Activated naive CD4-positive, alpha-beta T cell treated with anti-CD3 and anti-CD28 coated beads, Interleukin-2, amount 50 U/mL, for 24 hours (primary cell): ENCODE measurements at regions not wholly inside any gene's neighbourhood (a gene's known extent, or its start where the extent isn't known, plus 50 kb on each side); places are given as distances from the start of the nearest gene placed in this dataset.

Experiments used
- H3K27ac Mint-ChIP-seq: one replicate; pipeline ENCODE4 v1.8.0; 2021; ENCODE audit warnings: mild to moderate bottlenecking, mixed read lengths
- H3K27me3 Mint-ChIP-seq: one replicate; pipeline ENCODE4 v1.8.0; 2021; ENCODE audit warnings: mixed read lengths
- H3K36me3 Mint-ChIP-seq: one replicate; pipeline ENCODE4 v1.8.0; 2021; ENCODE audit warnings: mixed read lengths
- H3K4me1 Mint-ChIP-seq: one replicate; pipeline ENCODE4 v1.8.0; 2021; ENCODE audit warnings: mixed read lengths
- H3K4me3 Mint-ChIP-seq: one replicate; pipeline ENCODE4 v1.8.0; 2021; ENCODE audit warnings: mild to moderate bottlenecking, mixed read lengths
- H3K9me3 Mint-ChIP-seq: one replicate; pipeline ENCODE4 v1.8.0; 2021; ENCODE audit warnings: mixed read lengths

- Mint-ChIP-seq H3K36me3 (no peaks in the 10 kb centered on the region), H3K4me1 (no peaks in the 10 kb centered on the region), H3K27ac (no peak overlapping the region), H3K4me3 (no peak overlapping the region), H3K27me3 (peaks cover 7% of the 10 kb centered on the region), H3K9me3 (no peaks in the 10 kb centered on the region)
These were observed 513.9 kb downstream of the GATA3 start for GRCh38 chr10:8568401-8568800.

DNA sequence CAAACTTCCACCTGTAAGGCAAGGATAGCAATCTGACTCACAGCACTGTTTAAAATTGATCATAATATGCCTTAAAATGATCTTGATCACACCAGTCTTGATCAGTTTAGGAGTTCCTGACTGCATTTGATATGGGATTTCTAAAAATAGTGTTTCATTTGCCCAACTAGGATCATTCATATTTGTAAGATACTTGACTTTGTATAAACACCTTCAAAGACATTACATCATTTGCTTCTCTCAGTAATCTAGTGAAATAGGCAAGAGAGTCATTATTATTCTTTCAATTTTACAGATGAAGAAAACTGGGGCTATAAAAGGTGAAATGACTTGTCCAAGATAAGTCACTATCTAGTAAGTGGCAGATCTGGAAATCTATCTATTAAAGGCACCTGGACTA lies 521.1 kb downstream of the GATA3 start:
- no peak overlapping the region for H3K4me3 Mint-ChIP-seq
- no peak overlapping the region for H3K27ac Mint-ChIP-seq

DNA sequence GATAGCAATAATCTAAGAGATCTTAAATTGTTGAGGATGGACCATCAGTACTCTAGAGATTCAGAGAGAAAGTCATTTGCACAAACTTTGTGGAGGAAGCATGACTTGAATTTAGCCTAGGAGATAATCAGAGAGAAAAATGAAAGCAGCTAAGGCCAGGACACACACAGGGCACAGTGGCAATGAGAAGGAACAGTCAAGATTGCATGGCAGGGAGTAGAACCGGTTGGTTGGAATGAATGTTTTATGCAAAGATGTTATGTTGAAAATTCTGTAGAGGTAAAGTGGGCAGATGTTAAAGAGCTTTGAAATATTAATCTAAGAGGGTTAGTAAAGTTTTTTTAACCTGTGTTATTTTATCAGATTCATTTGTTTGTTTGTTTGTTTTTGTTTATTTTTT lies 521.8 kb downstream of the GATA3 start:
- no peaks in the 10 kb centered on the region for H3K36me3 Mint-ChIP-seq
- no peak overlapping the region for H3K27ac Mint-ChIP-seq
- H3K9me3 Mint-ChIP-seq: no peaks in the 10 kb centered on the region
- no peaks in the 10 kb centered on the region for H3K4me1 Mint-ChIP-seq
- H3K4me3 Mint-ChIP-seq: no peak overlapping the region
- peaks cover 17% of the 10 kb centered on the region for H3K27me3 Mint-ChIP-seq

More for the DNA sequence above, 521.1 kb downstream of the GATA3 start:
- peaks cover 19% of the 10 kb centered on the region for H3K27me3 Mint-ChIP-seq
- no peaks in the 10 kb centered on the region for H3K4me1 Mint-ChIP-seq
- H3K36me3 Mint-ChIP-seq: no peaks in the 10 kb centered on the region
- H3K9me3 Mint-ChIP-seq: no peaks in the 10 kb centered on the region

DNA sequence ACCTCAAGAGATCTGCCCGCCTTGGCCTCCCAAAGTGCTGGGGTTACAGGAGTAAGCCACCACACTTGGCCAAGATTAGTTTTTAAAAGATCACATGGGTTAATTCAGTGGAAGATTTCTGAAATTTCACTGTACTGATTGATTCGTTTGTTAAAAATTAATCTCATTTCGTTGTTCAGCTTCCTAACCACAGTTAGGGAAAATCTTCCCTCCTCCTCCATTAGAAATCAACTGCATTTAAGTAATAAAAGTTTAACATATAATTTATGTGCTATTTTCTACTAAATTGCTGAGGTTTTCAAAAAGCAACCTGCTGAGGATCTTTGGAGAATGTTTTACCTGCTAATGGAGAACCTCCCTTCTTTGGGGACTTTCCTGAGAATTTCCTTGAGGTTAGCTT lies 522.4 kb downstream of the GATA3 start:
- Mint-ChIP-seq H3K36me3 (no peaks in the 10 kb centered on the region), H3K27ac (no peak overlapping the region), H3K4me3 (no peak overlapping the region), H3K4me1 (no peaks in the 10 kb centered on the region), H3K9me3 (no peaks in the 10 kb centered on the region), H3K27me3 (peaks cover 13% of the 10 kb centered on the region)

GRCh38 chr10:8577686-8578085 lies 523.2 kb downstream of the GATA3 start:
- Mint-ChIP-seq H3K9me3 (no peaks in the 10 kb centered on the region), H3K27ac (no peak overlapping the region), H3K27me3 (peaks cover 13% of the 10 kb centered on the region), H3K4me3 (no peak overlapping the region), H3K4me1 (no peaks in the 10 kb centered on the region), H3K36me3 (no peaks in the 10 kb centered on the region)

GRCh38 chr10:8581521-8582225 lies 527.2 kb downstream of the GATA3 start:
- no peaks in the 10 kb centered on the region for H3K27me3 Mint-ChIP-seq
- no peak overlapping the region for H3K4me3 Mint-ChIP-seq
- H3K4me1 Mint-ChIP-seq: no peaks in the 10 kb centered on the region
- no peaks in the 10 kb centered on the region for H3K9me3 Mint-ChIP-seq
- H3K36me3 Mint-ChIP-seq: no peaks in the 10 kb centered on the region
- no peak overlapping the region for H3K27ac Mint-ChIP-seq

DNA sequence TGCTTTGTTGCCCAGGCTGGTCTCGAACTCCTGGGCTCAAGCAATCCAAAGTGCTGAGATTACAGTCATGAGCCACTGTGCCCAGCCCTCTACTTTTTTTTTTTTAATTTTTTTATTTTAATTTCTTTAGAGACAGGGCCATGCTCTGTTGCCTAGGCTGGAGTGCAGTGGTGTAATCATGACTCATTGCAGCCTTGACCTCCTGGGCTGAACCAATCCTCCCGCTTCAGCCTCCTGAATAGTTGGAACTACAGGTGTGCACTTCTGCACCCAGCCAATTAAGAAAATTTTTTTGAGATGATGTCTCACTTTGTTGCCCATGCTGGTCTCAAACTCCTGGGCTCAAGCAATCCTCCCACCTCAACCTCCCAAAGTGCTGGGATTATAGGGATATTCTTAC lies 528.6 kb downstream of the GATA3 start:
- H3K4me1 Mint-ChIP-seq: no peaks in the 10 kb centered on the region
- no peaks in the 10 kb centered on the region for H3K27me3 Mint-ChIP-seq
- H3K27ac Mint-ChIP-seq: no peak overlapping the region
- H3K9me3 Mint-ChIP-seq: no peaks in the 10 kb centered on the region
- H3K4me3 Mint-ChIP-seq: no peak overlapping the region
- no peaks in the 10 kb centered on the region for H3K36me3 Mint-ChIP-seq

- H3K27me3 Mint-ChIP-seq: no peaks in the 10 kb centered on the region
- H3K36me3 Mint-ChIP-seq: no peaks in the 10 kb centered on the region
- H3K4me1 Mint-ChIP-seq: no peaks in the 10 kb centered on the region
- H3K27ac Mint-ChIP-seq: no peak overlapping the region
- no peaks in the 10 kb centered on the region for H3K9me3 Mint-ChIP-seq
- no peak overlapping the region for H3K4me3 Mint-ChIP-seq
These were observed 530.2 kb downstream of the GATA3 start for GRCh38 chr10:8584666-8585065.

GRCh38 chr10:8586504-8586903 lies 532.0 kb downstream of the GATA3 start:
- H3K9me3 Mint-ChIP-seq: no peaks in the 10 kb centered on the region
- no peaks in the 10 kb centered on the region for H3K4me1 Mint-ChIP-seq
- no peaks in the 10 kb centered on the region for H3K36me3 Mint-ChIP-seq
- H3K27ac Mint-ChIP-seq: no peak overlapping the region
- H3K27me3 Mint-ChIP-seq: peaks cover 2% of the 10 kb centered on the region
- H3K4me3 Mint-ChIP-seq: no peak overlapping the region

GRCh38 chr10:8588135-8588534 lies 533.6 kb downstream of the GATA3 start:
- Mint-ChIP-seq H3K36me3 (no peaks in the 10 kb centered on the region), H3K27me3 (peaks cover 2% of the 10 kb centered on the region), H3K4me3 (no peak overlapping the region), H3K4me1 (no peaks in the 10 kb centered on the region), H3K27ac (no peak overlapping the region), H3K9me3 (no peaks in the 10 kb centered on the region)

DNA sequence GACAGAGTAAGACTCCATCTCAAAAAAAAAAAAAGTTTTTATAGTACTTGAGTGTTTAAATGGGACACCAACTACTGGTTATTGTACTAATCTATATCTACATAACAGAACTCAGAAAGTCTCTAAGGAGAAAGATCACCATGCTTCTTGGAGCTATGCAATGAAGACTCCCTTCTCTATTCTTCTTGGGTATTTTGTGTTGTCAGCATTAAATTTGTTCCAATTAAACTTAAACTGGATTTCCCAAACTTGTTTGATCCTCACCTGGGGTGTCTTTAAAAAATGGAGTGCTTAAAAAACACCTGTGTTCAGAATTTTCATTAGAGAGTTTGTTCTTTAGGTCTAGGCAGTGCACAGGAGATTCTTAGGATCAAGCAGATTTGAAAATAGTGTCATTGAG lies 536.0 kb downstream of the GATA3 start:
- no peaks in the 10 kb centered on the region for H3K4me1 Mint-ChIP-seq

GRCh38 chr10:8591640-8592039 lies 537.2 kb downstream of the GATA3 start:
- peaks cover 2% of the 10 kb centered on the region for H3K27me3 Mint-ChIP-seq
- H3K27ac Mint-ChIP-seq: no peak overlapping the region
- no peaks in the 10 kb centered on the region for H3K9me3 Mint-ChIP-seq
- H3K4me3 Mint-ChIP-seq: no peak overlapping the region
- H3K36me3 Mint-ChIP-seq: no peaks in the 10 kb centered on the region
- H3K4me1 Mint-ChIP-seq: no peaks in the 10 kb centered on the region

More for the DNA sequence above, 536.0 kb downstream of the GATA3 start:
- Mint-ChIP-seq H3K27ac (no peak overlapping the region), H3K36me3 (no peaks in the 10 kb centered on the region), H3K9me3 (no peaks in the 10 kb centered on the region), H3K4me3 (no peak overlapping the region), H3K27me3 (peaks cover 2% of the 10 kb centered on the region)

- Mint-ChIP-seq H3K4me1 (no peaks in the 10 kb centered on the region), H3K4me3 (no peak overlapping the region), H3K9me3 (no peaks in the 10 kb centered on the region), H3K27me3 (peaks cover 3% of the 10 kb centered on the region), H3K36me3 (no peaks in the 10 kb centered on the region), H3K27ac (no peak overlapping the region)
These were observed 539.7 kb downstream of the GATA3 start for GRCh38 chr10:8594176-8594575.

DNA sequence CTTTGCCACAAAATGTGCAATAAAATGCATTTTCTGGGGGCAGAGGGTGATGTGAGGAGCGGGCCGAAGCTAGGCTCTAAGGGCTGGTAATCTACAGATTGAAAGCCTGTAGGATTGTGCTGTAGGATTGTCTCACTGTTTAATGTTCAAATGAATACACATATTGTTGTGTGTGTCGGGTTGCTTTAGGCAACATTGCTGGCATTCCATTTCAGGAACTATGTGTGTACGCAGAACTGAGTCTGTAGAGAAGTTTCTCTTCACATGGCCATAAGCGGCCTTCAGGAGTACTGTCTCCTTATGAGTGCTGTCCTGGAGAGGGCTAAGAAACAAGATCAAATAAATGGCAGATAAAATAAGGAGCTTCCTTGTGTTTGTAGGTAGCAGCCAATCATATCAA lies 540.2 kb downstream of the GATA3 start:
- Mint-ChIP-seq H3K27me3 (peaks cover 3% of the 10 kb centered on the region), H3K27ac (no peak overlapping the region), H3K36me3 (no peaks in the 10 kb centered on the region), H3K9me3 (no peaks in the 10 kb centered on the region), H3K4me1 (no peaks in the 10 kb centered on the region), H3K4me3 (no peak overlapping the region)

GRCh38 chr10:8595140-8595539 lies 540.7 kb downstream of the GATA3 start:
- Mint-ChIP-seq H3K9me3 (no peaks in the 10 kb centered on the region), H3K4me1 (no peaks in the 10 kb centered on the region), H3K4me3 (no peak overlapping the region), H3K27me3 (peaks cover 3% of the 10 kb centered on the region), H3K36me3 (no peaks in the 10 kb centered on the region), H3K27ac (no peak overlapping the region)

GRCh38 chr10:8596929-8597472 lies 542.5 kb downstream of the GATA3 start:
- Mint-ChIP-seq H3K27ac (no peak overlapping the region), H3K4me3 (no peak overlapping the region), H3K36me3 (no peaks in the 10 kb centered on the region), H3K9me3 (no peaks in the 10 kb centered on the region), H3K27me3 (peaks cover 1% of the 10 kb centered on the region), H3K4me1 (no peaks in the 10 kb centered on the region)

DNA sequence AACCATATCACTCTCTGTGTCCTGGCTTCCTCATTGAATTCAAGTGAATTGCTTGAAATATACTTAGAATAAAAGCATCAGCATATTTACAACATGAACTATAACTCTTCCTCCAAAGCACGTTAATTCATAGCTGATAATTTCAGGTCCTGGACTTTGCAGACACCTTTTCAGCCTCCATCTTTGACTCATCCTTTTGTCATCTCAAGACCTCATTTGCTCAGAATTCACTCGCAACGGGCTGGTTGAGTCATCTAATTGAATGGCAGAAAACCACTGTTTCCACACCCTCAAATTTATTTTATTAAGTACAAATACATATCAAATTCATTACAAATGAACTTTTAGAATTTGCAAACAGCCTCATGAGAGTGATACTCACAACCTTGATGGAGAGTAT lies 545.7 kb downstream of the GATA3 start:
- peaks cover 2% of the 10 kb centered on the region for H3K9me3 Mint-ChIP-seq
- H3K27ac Mint-ChIP-seq: no peak overlapping the region
- no peaks in the 10 kb centered on the region for H3K4me1 Mint-ChIP-seq
- H3K4me3 Mint-ChIP-seq: no peak overlapping the region
- peaks cover 6% of the 10 kb centered on the region for H3K27me3 Mint-ChIP-seq
- H3K36me3 Mint-ChIP-seq: peaks cover 2% of the 10 kb centered on the region
